BE2C (cell line): ENCODE measurements at regions not wholly inside any gene's neighbourhood (a gene's known extent, or its start where the extent isn't known, plus 50 kb on each side); places are given as distances from the start of the nearest gene placed in this dataset.

Experiments
- DNase-seq: peaks from one replicate; pipeline ENCODE4 v3.0.0-alpha.2; 2020
- H3K27me3 ChIP-seq: fragments of 250-450 bp; sonication (Bioruptor Pico); 2 replicates; pipeline ENCODE4 v1.5.1; 2020; ENCODE audit warnings: mild to moderate bottlenecking
- H3K36me3 ChIP-seq: fragments of 250-450 bp; sonication (Bioruptor Pico); 2 replicates; pipeline ENCODE4 v1.5.1; 2020; ENCODE audit warnings: mild to moderate bottlenecking
- H3K4me1 ChIP-seq: fragments of 250-450 bp; sonication (Bioruptor Pico); 2 replicates; pipeline ENCODE4 v1.5.1; 2020
- H3K4me3 ChIP-seq: 2 replicates; pipeline ENCODE4 v1.5.1; 2011; ENCODE audit warnings: low read depth, low read length
- H3K9me3 ChIP-seq: fragments of 250-450 bp; sonication (Bioruptor Pico); 2 replicates; pipeline ENCODE4 v1.5.1; 2020
- CTCF ChIP-seq: IDR thresholded peaks from 2 replicates; pipeline ENCODE4 v1.5.1; 2012; ENCODE audit warnings: mild to moderate bottlenecking, low read depth, low read length

DNA sequence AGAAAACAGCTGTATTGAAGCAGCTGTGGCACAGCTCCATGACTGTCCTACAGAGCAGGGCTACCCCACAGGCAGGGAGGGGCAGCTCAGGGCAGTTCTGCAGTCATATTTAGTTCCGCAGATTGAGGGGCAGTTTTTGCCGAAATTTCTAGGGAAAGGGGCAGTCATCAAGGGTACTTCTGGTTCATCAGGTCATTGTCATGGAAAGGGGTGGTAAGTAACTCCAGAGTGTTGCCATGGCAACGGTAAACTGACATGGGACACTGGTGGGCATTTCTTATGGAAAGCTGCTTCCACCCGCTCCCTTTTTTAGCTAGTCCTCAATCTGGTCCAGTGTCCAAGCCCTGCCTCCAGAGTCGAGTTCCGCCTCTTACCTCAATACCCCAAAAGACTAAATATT is 702.8 kb downstream of the LIG4 start:
- no peak overlapping the region for H3K4me3 ChIP-seq
- TF ChIP-seq CTCF, result no peak
- H3K9me3 ChIP-seq, result no peaks in the 10 kb centered on the region
- no peak for DNase-seq
- H3K36me3 ChIP-seq, result peaks cover 3% of the 10 kb centered on the region; the same call in 1 of the 2 replicates
- no peaks in the 10 kb centered on the region for H3K27me3 ChIP-seq
- H3K4me1 ChIP-seq, result no peaks in the 10 kb centered on the region

- H3K36me3 ChIP-seq, result 0 out of 2 replicates have a peak, but pooled peaks cover 4% of the 10 kb centered on the region
- peaks cover 6% of the 10 kb centered on the region; the same call in 1 of the 2 replicates for H3K4me1 ChIP-seq
- no peak for DNase-seq
- no peaks in the 10 kb centered on the region for H3K9me3 ChIP-seq
- H3K4me3 ChIP-seq, result no peak overlapping the region; the same call in 1 of the 2 replicates
- no peak for TF ChIP-seq CTCF
- no peaks in the 10 kb centered on the region for H3K27me3 ChIP-seq
Measured at GRCh38 chr13:107497661-107498060, 717.7 kb downstream of the LIG4 start.

GRCh38 chr13:107493266-107493665 is 722.1 kb downstream of the LIG4 start:
- Histone ChIP-seq H3K27me3 (no peaks in the 10 kb centered on the region), H3K36me3 (0 out of 2 replicates have a peak, but pooled peaks cover 4% of the 10 kb centered on the region), H3K4me1 (peaks cover 6% of the 10 kb centered on the region; the same call in 1 of the 2 replicates), H3K4me3 (no peak overlapping the region), H3K9me3 (no peaks in the 10 kb centered on the region)
- no peak for TF ChIP-seq CTCF
- DNase-seq, result no peak

DNA sequence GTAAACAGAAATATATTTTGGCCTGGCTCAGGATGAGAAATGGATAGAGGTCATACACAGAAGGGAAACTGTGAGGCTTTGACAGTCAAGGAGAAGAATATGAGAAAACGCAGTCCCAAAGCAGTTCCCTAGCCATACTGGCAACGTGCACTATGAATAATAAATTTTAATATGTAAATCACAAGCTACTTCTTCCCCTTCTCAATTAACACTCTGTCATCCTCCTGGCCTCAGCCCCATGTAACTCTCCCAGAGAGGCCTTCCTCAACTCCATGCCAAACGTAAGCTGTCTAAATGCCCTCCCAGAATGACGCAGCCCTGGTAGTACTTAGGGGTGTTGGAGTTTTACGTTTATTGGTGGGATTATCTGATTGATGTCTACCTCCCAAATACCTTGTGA is 732.6 kb downstream of the LIG4 start:
- Histone ChIP-seq H3K9me3 (no peaks in the 10 kb centered on the region), H3K4me3 (no peak overlapping the region), H3K4me1 (peaks cover 11% of the 10 kb centered on the region), H3K27me3 (no peaks in the 10 kb centered on the region), H3K36me3 (no peaks in the 10 kb centered on the region)
- no peak for DNase-seq
- TF ChIP-seq CTCF, result no peak

DNA sequence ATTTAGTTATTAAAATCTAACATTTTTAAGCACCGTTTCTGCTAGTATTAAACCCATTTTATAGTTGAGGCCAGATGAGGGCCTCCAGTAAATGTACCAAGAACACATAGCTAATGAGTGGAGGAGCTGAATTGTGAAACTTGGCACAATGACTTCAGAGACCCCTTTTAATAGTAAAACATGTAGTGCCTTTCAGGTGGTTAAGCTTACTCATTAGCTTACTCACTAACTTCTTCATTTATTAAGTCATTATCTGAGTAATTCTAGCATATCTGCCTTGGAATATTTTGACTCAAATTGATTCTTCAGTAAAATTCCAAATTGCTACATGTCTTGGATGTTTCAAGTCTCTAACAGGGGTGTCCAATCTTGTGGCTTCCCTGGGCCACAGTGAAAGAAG is 735.2 kb downstream of the LIG4 start:
- no peak for TF ChIP-seq CTCF
- no peak for DNase-seq
- Histone ChIP-seq H3K4me1 (peaks cover 9% of the 10 kb centered on the region), H3K36me3 (no peaks in the 10 kb centered on the region), H3K27me3 (no peaks in the 10 kb centered on the region), H3K9me3 (no peaks in the 10 kb centered on the region), H3K4me3 (no peak overlapping the region)

- H3K4me3 ChIP-seq, result no peak overlapping the region
- H3K36me3 ChIP-seq, result no peaks in the 10 kb centered on the region
- no peak for DNase-seq
- H3K4me1 ChIP-seq, result peaks cover 8% of the 10 kb centered on the region; the same call in 1 of the 2 replicates
- no peaks in the 10 kb centered on the region for H3K9me3 ChIP-seq
- H3K27me3 ChIP-seq, result no peaks in the 10 kb centered on the region
- no peak for TF ChIP-seq CTCF
Measured at GRCh38 chr13:107477772-107478379, 737.5 kb downstream of the LIG4 start.
